ENCODE measurements at regions not wholly inside any gene's neighbourhood (a gene's known extent, or its start where the extent isn't known, plus 50 kb on each side); places are given as distances from the start of the nearest gene placed in this dataset.

- TF ChIP-seq SP1 (IDR thresholded peaks at IDR 0.05) = no peak
- no peak for TF ChIP-seq TARDBP (IDR thresholded peaks at IDR 0.05)
- TF ChIP-seq FOXK2 (IDR thresholded peaks at IDR 0.05) = no peak
- no peak for TF ChIP-seq SUZ12 (IDR thresholded peaks at IDR 0.05)
- no peak for TF ChIP-seq FOXM1 (IDR thresholded peaks at IDR 0.05; ENCODE audit: borderline replicate concordance)
- no peak for TF ChIP-seq BHLHE40 (IDR thresholded peaks at IDR 0.05; ENCODE audit: borderline replicate concordance)
- TF ChIP-seq ARNT (IDR thresholded peaks at IDR 0.05) = no peak
- TF ChIP-seq ZNF384 (IDR thresholded peaks at IDR 0.05) = no peak
- no peak for TF ChIP-seq L3MBTL2 (conservative IDR thresholded peaks at IDR 0.05)
Observed at GRCh38 chr5:9724707-9725106, 94.6 kb upstream of the TAS2R1 start.
